H9 (cell line): ENCODE measurements at regions not wholly inside any gene's neighbourhood (a gene's known extent, or its start where the extent isn't known, plus 50 kb on each side); places are given as distances from the start of the nearest gene placed in this dataset.
A peak's percentile ranks its signal among the peaks of the same experiment; 100 is the strongest.

Experiments used
- DNase-seq: peaks from one replicate; pipeline ENCODE4 v3.0.0-alpha.2; 2017
- H2AFZ ChIP-seq: one replicate; pipeline ENCODE4 v1.6.1; 2013; ENCODE audit warnings: mild to moderate bottlenecking, low read length, control low read depth, moderate library complexity
- H2AK5ac ChIP-seq: 2 replicates; pipeline ENCODE4 v1.6.1; 2013; ENCODE audit warnings: low read length, control low read depth, mixed read lengths; ENCODE audit not compliant: insufficient read length
- H2BK120ac ChIP-seq: one replicate; pipeline ENCODE4 v1.6.1; 2013; ENCODE audit warnings: low read depth, mild to moderate bottlenecking, low read length, control low read depth, inconsistent platforms; ENCODE audit not compliant: poor library complexity, severe bottlenecking
- H2BK12ac ChIP-seq: 2 replicates; pipeline ENCODE4 v1.6.1; 2013; ENCODE audit warnings: low read length, control low read depth, mixed read lengths, low read depth; ENCODE audit not compliant: insufficient read length
- H2BK15ac ChIP-seq: 2 replicates; pipeline ENCODE4 v1.6.1; 2013; ENCODE audit warnings: low read depth, low read length, control low read depth
- H2BK20ac ChIP-seq: one replicate; pipeline ENCODE4 v1.6.1; 2013; ENCODE audit warnings: low read depth, mild to moderate bottlenecking, low read length, control low read depth, inconsistent platforms; ENCODE audit not compliant: poor library complexity, severe bottlenecking
- H2BK5ac ChIP-seq: 2 replicates; pipeline ENCODE4 v1.6.1; 2013; ENCODE audit warnings: low read length, control low read depth, mixed read lengths; ENCODE audit not compliant: insufficient read length
- H3K14ac ChIP-seq: 2 replicates; pipeline ENCODE4 v1.6.1; 2013; ENCODE audit warnings: low read length, control low read depth; ENCODE audit not compliant: insufficient read depth
- H3K18ac ChIP-seq: 2 replicates; pipeline ENCODE4 v1.6.1; 2013; ENCODE audit warnings: low read depth, mild to moderate bottlenecking, mixed read lengths, low read length, control low read depth; ENCODE audit not compliant: insufficient read length
- H3K23ac ChIP-seq: 2 replicates; pipeline ENCODE4 v1.6.1; 2013; ENCODE audit warnings: low read length, control low read depth, mixed read lengths, low read depth; ENCODE audit not compliant: insufficient read length
- H3K23me2 ChIP-seq: 2 replicates; pipeline ENCODE4 v1.6.1; 2013; ENCODE audit warnings: low read depth, mild to moderate bottlenecking, mixed read lengths, low read length, control low read depth; ENCODE audit not compliant: insufficient read length, poor library complexity, severe bottlenecking
- H3K27ac ChIP-seq: 2 replicates; pipeline ENCODE4 v1.5.1; 2013; ENCODE audit warnings: low read length, control low read depth, mixed read lengths, low read depth; ENCODE audit not compliant: insufficient read length
- H3K27me3 ChIP-seq: 2 replicates; pipeline ENCODE4 v1.6.1; 2013; ENCODE audit warnings: low read length, control low read depth, inconsistent platforms; ENCODE audit not compliant: insufficient read depth
- H3K4ac ChIP-seq: 2 replicates; pipeline ENCODE4 v1.6.1; 2013; ENCODE audit warnings: low read depth, mild to moderate bottlenecking, control low read depth, inconsistent platforms, low read length, moderate library complexity
- H3K4me1 ChIP-seq: 2 replicates; pipeline ENCODE4 v1.6.1; 2013; ENCODE audit warnings: low read length, control low read depth, inconsistent platforms; ENCODE audit not compliant: insufficient read depth
- H3K4me2 ChIP-seq: 2 replicates; pipeline ENCODE4 v1.6.1; 2013; ENCODE audit warnings: low read length, control low read depth, mixed read lengths; ENCODE audit not compliant: insufficient read length, insufficient read depth
- H3K56ac ChIP-seq: 2 replicates; pipeline ENCODE4 v1.6.1; 2013; ENCODE audit warnings: low read depth, mild to moderate bottlenecking, mixed read lengths, low read length, control low read depth; ENCODE audit not compliant: insufficient read length
- H3K79me1 ChIP-seq: 2 replicates; pipeline ENCODE4 v1.6.1; 2013; ENCODE audit warnings: low read depth, mild to moderate bottlenecking, moderate library complexity, low read length, control low read depth, inconsistent platforms; ENCODE audit not compliant: insufficient read depth, poor library complexity, severe bottlenecking
- H3K79me2 ChIP-seq: 2 replicates; pipeline ENCODE4 v1.6.1; 2013; ENCODE audit warnings: low read length, control low read depth, inconsistent platforms; ENCODE audit not compliant: insufficient read depth
- H3K9ac ChIP-seq: 2 replicates; pipeline ENCODE4 v1.6.1; 2013; ENCODE audit warnings: low read length, control low read depth, mixed read lengths; ENCODE audit not compliant: insufficient read length; ENCODE audit errors: extremely low read depth
- H3K9me3 ChIP-seq: one replicate; pipeline ENCODE4 v1.6.1; 2013; ENCODE audit warnings: low read depth, low read length, inconsistent platforms; ENCODE audit not compliant: control insufficient read depth
- H3T11ph ChIP-seq: one replicate; pipeline ENCODE4 v1.6.1; 2013; ENCODE audit warnings: mild to moderate bottlenecking, low read length, control low read depth, inconsistent platforms
- H4K20me1 ChIP-seq: one replicate; pipeline ENCODE4 v1.6.1; 2013; ENCODE audit not compliant: control insufficient read depth, insufficient read length, insufficient read depth
- H4K5ac ChIP-seq: 2 replicates; pipeline ENCODE4 v1.6.1; 2013; ENCODE audit warnings: low read depth, mild to moderate bottlenecking, mixed read lengths, low read length, control low read depth; ENCODE audit not compliant: insufficient read length
- H4K8ac ChIP-seq: replicated peaks from 2 replicates; pipeline ENCODE4 v1.6.1; 2013; ENCODE audit warnings: low read length, control low read depth, mixed read lengths, low read depth; ENCODE audit not compliant: insufficient read length
- H4K91ac ChIP-seq: 2 replicates; pipeline ENCODE4 v1.6.1; 2013; ENCODE audit warnings: low read depth, mild to moderate bottlenecking, moderate library complexity, mixed read lengths, low read length, control low read depth; ENCODE audit not compliant: insufficient read length
- H3K27ac Mint-ChIP-seq, 3 experiments: 2 replicates in 2 of 3; 3 replicates in 1 of 3; pipeline ENCODE4 v1.8.0; 2020 to 2021; ENCODE audit warnings: mixed read lengths in 3 of 3, mild to moderate bottlenecking in 1 of 3, moderate library complexity in 1 of 3
- H3K27me3 Mint-ChIP-seq: 2 replicates; pipeline ENCODE4 v1.8.0; 2021; ENCODE audit warnings: low read depth, mild to moderate bottlenecking, moderate library complexity, mixed read lengths
- H3K36me3 Mint-ChIP-seq, 3 experiments: 2 replicates in 2 of 3; 3 replicates in 1 of 3; pipeline ENCODE4 v1.8.0; 2020 to 2021; ENCODE audit warnings: low read depth in 3 of 3, mixed read lengths in 3 of 3; ENCODE audit not compliant: insufficient read depth in 1 of 3
- H3K4me1 Mint-ChIP-seq, 2 experiments: 2 replicates each; pipeline ENCODE4 v1.8.0; 2020; ENCODE audit warnings: mixed read lengths in 2 of 2
- H3K4me3 Mint-ChIP-seq, 2 experiments: 2 replicates in 1 of 2; 3 replicates in 1 of 2; pipeline ENCODE4 v1.8.0; 2020 to 2021; ENCODE audit warnings: mild to moderate bottlenecking in 2 of 2, mixed read lengths in 2 of 2, moderate library complexity in 1 of 2
- H3K9me3 Mint-ChIP-seq, 2 experiments: 2 replicates in 1 of 2; 3 replicates in 1 of 2; pipeline ENCODE4 v1.8.0; 2020; ENCODE audit warnings: mild to moderate bottlenecking in 2 of 2, mixed read lengths in 2 of 2, moderate library complexity in 1 of 2
- WGBS: extraction: QIAGEN DNeasy Blood & Tissue Kit; methylation state at CpG from one replicate; pipeline ENCODE4 v1.1.7; 2013; ENCODE audit warnings: missing lambda C conversion rate, low lambda C conversion rate, mixed read lengths; ENCODE audit not compliant: insufficient read length; ENCODE audit errors: extremely low coverage; 5-methylcytosine and 5-hydroxymethylcytosine counted together
- TF ChIP-seq, protein P1 (sequence below): fragments of 200-600 bp; sonication (generic); conservative IDR thresholded peaks from 3 replicates; pipeline ENCODE4 v1.8.0; 2021; ENCODE audit warnings: antibody characterized with exemption, mild to moderate bottlenecking

DNA sequence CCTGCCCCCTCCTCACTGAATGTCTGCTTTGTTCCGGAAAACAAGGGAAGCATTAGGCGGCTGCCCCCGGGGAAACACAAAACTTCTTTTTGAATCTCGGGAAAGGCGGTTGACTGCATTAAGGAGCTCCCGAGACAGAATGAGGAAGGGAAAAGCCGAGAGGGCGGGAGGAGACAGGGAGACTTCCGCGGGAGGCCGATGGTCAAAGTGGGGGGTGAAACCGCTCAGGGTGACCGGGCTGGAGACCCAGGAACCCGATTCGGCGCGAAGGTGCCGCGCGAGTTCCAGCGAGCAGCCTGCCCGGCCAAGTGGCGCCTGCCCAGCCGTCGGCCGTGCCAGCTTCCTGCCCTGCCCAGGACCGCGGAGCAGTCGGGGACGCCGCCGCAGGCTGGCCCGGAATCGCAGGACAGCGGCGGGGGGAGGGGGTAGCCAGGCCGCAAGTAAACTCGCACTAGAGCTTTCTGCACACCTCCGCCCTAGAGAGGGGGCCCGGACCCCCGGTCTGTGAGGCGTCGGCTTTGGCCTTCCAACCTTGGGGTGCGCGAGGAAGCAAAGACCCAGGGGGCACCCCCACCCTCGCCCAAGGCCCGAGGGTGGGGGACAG is 55.1 kb upstream of the BCOR start:
- Histone ChIP-seq H3K23me2 (peaks cover 45% of the 10 kb centered on the region), H2BK15ac (no peak overlapping the region), H2BK20ac (no peak overlapping the region), H3K27me3 (peaks cover 55% of the 10 kb centered on the region; the same call in 1 of the 2 replicates), H4K91ac (no peak overlapping the region), H3K27ac (no peak overlapping the region), H2BK12ac (no peak overlapping the region), H4K20me1 (peaks cover 5% of the 10 kb centered on the region), H2BK120ac (no peak overlapping the region), H3K18ac (peak overlapping the region; percentile 12), H3K9me3 (no peaks in the 10 kb centered on the region), H3K79me1 (no peaks in the 10 kb centered on the region), H3K56ac (no peak overlapping the region), H3K4me1 (peaks cover 9% of the 10 kb centered on the region; the same call in 1 of the 2 replicates), H4K8ac (no peak overlapping the region), H3T11ph (no peak overlapping the region), H3K14ac (peak overlapping the region; percentile 44; the same call in 1 of the 2 replicates), H3K9ac (no peak overlapping the region), H3K23ac (no peak overlapping the region), H2AK5ac (no peak overlapping the region), H2BK5ac (no peak overlapping the region), H3K79me2 (no peaks in the 10 kb centered on the region; the same call in 1 of the 2 replicates), H3K4ac (no peak overlapping the region), H4K5ac (no peak overlapping the region), H2AFZ (no peak overlapping the region), H3K4me2 (peak overlapping the region; percentile 86)
- peaks cover 66% of the 10 kb centered on the region for H3K27me3 Mint-ChIP-seq
- no peak overlapping the region for H3K27ac Mint-ChIP-seq
- H3K9me3 Mint-ChIP-seq, result peaks cover 47 to 48% of the 10 kb centered on the region in 2 experiments
- peaks cover 34 to 39% of the 10 kb centered on the region in 2 experiments for H3K4me1 Mint-ChIP-seq
- peak overlapping the region; percentile 54 to 77 for H3K4me3 Mint-ChIP-seq
- peak; percentile 60 for DNase-seq
- TF ChIP-seq, protein P1, sequence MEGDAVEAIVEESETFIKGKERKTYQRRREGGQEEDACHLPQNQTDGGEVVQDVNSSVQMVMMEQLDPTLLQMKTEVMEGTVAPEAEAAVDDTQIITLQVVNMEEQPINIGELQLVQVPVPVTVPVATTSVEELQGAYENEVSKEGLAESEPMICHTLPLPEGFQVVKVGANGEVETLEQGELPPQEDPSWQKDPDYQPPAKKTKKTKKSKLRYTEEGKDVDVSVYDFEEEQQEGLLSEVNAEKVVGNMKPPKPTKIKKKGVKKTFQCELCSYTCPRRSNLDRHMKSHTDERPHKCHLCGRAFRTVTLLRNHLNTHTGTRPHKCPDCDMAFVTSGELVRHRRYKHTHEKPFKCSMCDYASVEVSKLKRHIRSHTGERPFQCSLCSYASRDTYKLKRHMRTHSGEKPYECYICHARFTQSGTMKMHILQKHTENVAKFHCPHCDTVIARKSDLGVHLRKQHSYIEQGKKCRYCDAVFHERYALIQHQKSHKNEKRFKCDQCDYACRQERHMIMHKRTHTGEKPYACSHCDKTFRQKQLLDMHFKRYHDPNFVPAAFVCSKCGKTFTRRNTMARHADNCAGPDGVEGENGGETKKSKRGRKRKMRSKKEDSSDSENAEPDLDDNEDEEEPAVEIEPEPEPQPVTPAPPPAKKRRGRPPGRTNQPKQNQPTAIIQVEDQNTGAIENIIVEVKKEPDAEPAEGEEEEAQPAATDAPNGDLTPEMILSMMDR, result no peak
- WGBS, result no CpG with 5 or more reads among the region's 47 CpGs
- peaks cover 0 to 2% (median 0%) of the 10 kb centered on the region in 3 experiments; a peak in 1 of 7 replicates for H3K36me3 Mint-ChIP-seq
